RPMI7951 (cell line): ENCODE measurements at regions not wholly inside any gene's neighbourhood (a gene's known extent, or its start where the extent isn't known, plus 50 kb on each side); places are given as distances from the start of the nearest gene placed in this dataset.

Source experiments
- DNase-seq: peaks from one replicate; pipeline ENCODE4 v3.0.0-alpha.2; 2012; ENCODE audit warnings: low read depth

DNA sequence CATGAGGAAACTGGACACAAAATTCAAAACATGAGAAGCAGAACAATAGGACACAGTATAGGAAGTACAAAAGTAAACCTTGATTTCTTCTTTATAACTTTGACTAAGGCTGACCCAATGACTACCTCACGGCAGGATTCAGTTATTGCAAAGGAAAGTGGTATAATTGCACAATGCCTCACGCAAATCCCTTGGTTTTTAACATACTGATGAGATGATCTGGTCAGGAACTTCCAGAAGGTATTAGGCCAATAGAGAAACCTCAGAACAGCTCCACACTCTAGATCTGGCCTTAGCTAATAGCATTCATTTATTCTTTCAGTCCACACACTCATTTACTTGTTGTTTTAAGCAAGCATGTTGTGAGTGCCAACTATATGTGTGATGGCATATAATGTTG lies 1526.9 kb upstream of the ACVR2A start:
- no peak for DNase-seq

DNA sequence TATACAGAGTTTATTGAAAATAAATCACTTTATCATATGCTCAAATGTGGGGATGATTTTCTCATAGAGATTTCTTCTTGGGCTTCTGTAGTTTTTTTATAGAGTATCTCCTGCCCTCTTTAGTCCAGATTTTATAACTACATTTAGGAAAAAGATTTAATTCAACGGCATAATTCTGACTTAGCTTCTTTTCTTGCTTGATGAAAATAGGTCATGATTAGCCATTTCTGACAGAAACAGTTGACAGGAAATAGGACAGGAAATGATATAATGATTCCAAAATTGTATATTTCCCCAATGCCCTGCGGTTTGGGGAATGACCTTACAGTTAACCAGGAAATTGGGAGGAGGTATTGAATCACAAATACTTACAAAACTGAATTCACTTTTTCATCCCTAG lies 1531.9 kb upstream of the ACVR2A start:
- peak; percentile 6 for DNase-seq

DNA sequence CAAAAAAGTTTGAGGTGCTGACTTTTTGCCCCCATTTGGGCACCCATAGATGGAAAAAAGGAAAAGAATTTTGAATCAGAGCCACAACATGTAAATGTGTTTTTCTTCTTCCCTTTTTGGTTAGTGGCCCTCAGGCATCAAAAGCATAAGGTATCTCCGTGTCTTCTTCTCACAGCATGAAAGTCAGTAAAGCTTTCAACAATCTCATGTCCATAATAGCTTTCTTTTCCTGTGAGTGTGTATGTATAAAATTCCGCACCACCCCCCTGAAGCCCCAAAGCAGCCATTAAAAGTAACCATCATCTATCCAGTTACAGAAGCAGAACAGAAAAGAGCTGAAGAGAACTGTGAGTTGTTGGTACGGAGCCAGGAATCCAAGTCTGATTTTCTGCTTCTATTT lies 1539.7 kb upstream of the ACVR2A start:
- no peak for DNase-seq

DNA sequence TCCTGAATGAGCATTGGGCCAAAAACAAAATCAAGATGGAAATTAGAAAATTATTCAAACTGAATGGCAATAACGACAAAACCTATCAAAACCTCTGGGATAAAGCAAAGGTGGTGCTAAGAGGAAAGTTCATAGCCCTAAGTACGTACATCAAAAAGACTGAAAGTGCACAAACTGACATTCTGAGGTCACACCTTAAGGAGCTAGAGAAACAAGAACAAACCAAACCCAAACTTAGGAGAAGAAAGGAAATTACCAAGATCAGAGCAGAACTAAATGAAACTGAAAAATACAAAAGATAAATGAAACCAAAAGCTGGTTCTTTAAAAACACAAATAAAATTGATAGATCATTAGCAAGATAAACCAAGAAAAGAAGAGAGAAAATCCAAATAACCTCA lies 1543.5 kb upstream of the ACVR2A start:
- DNase-seq, result no peak

DNA sequence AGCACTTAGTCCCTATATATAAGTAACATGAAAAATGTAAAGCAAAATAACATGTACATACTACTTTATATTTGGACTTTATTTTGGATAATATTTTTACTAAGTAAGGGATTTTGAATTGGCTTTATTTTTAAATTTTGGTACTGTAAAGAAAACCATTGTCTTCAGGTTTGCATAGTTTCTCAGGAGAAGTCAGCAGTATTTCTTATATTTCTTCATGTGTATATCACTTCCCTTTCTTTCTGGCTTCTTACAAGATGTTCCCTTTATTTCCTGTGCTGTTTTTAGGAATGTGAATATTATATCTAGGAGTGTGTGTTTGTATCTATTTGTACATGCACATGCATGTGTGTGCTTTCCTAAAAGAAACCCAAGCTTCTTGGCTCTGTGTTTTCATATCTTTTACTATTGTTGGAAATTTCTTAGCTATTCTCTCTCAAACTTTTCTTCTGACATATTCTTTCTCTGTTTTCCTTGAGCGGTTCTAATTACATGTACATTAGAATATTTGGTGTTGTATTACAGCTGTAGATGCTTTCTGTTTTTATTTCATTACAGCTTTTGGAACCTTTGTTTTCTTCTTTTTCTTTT lies 1549.7 kb upstream of the ACVR2A start:
- DNase-seq, result no peak

DNA sequence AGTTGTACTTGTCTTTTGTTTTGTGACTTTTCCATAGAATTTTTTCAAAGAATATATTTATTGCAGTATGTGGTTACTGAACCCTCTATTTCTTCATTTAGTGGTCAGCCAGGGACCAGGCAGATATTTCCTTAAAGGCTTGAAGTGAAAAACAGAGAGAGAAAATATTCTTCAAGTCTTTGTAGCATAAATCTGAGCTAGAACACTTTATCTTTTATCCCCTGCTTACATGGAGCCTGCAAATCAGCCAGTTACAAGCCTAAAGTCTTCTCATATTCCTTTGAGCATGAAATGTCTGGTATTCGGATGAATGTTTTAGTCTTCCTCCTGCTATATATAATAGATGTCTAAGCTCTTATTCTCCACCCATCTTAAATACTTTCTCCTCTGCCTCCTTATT lies 1557.5 kb upstream of the ACVR2A start:
- no peak for DNase-seq

DNA sequence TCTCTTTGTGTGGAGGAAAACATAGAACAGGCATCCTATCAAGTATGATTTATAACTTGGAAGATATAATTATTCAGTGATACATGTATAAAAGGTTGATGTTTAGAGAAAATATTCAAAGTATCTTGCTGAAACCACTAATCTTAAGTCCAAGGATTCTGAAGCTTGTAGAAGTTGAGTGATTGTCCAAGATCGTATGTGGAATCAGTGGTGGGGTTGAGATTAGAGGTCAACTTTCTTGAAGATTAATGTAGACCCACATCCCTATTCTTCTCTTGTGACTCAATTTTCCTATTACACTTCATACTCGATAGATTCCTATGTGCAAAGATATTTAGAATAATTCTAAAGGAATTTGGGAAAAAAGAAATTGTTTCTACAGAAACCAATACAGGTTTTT lies 1565.9 kb upstream of the ACVR2A start:
- no peak for DNase-seq

DNA sequence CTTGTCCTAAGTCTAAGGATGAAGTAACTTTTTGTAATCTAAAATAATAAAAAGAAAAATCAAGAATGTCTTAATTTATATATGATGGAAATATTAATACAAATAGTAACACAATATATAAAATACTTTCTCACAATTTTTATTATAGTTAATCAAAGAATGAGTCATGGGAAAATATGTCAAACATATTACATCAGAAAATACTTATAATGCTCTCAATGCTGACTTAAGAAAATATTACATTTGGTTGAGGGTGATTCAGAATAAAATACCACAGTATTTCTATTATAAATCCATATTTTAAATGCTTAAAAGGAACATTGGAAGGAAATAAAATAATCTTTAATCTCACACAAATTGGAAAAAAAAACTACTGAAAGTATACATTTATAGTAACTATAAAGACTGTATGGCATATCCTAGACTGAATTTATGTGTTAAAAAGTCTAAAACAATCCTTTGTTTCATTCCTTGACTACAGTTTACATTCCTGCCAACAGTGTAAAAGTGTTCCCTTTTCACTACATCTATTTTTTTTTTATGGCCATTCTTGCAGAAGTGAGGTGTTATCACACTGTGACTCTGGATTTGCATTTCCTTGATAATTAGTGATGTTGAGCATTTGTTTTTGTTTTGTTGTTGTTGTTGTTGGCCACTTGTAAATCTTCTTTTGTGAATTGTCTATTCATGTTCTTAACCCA lies 1573.5 kb upstream of the ACVR2A start:
- DNase-seq, result no peak

DNA sequence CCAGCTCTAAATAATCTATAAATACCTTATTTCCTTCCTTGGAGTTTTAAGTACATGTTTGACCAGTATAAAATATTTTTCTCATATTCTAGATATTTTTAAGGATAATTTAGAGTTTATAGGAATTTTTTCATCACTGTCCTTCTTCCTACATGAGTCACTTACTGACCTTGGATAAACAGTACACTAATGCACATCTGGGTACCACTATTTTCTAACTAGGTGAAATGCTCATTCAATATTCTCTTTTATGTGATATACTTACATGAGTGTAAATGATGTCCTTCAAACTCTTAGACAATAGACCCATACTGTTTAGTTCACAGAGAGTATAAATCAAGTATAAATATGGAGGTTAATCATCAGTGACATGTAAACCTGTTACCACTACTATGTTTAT lies 1574.2 kb upstream of the ACVR2A start:
- no peak for DNase-seq

DNA sequence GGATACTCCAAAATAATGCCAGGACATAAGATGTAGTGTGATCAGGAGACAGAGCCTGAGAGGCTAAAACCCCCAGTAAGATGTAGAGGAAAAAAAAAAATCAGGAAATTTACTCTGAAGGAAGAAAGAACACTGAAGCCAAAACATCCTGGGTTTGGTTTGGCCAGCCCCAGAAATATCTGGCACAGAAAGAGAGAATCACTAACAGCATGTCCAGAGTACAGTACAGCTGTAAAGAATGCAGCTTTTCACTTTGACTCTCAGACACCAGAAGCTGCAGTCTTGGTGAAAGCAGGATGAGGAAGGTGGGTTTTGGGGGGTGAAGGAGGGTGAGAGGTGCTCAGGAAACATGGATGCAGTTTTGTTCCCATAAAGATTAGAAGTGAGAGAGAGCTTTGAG lies 1577.7 kb upstream of the ACVR2A start:
- DNase-seq, result no peak

DNA sequence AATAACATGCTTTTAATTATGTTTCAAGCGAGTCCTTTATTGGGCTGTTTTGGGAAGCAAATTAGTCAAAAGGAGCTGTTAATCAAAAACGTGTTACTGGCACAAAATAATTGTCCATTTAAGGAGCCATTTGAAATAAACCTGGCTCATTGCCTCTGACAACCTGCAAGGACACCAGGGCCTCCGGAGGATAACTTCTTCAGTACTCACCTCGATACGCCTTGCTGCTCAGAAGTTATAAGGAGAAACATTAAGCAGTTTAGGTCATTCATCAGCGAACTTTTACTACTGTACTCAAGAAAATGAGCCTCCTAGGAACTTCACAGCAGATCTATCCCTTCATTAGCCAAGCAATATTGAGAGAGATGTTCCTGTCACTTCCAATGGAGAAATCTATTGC lies 1579.2 kb upstream of the ACVR2A start:
- no peak for DNase-seq

DNA sequence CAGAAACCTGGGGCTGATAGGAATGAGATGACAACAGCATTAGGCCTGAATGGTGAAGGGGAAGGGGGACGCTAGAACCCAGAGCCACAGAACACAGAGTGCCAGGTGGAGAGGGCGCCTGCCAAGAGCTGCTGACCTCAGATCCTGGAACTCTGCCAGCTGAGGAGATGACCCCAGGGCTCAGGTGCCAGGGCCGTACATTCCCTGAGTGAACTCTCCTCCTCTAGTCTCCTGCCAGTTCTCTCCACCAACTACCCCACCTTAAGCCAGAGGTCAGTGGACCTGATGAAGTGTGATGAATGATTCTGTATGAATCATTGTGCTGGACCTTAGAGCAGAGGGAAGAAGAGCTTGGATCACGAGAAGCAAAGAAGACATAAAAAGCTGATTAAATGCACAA lies 1582.2 kb upstream of the ACVR2A start:
- DNase-seq, result no peak

DNA sequence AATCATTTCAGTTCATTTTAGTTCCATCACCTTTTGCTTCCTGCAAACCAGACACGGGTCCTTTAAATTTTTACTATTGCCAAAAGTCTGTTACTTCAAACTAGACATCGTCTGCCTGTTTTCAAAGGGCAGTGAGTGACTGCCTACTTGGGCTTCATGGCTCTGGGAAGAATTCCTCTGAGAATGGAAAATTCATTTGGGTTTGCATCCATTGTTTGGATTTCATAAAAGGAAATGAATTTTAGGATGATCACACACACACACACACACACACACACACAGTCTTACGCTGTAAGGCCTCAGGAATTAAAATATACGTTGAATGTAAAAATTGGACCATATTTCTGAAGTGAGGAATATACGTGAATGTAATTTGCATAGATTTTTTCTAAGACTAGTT lies 1584.3 kb upstream of the ACVR2A start:
- no peak for DNase-seq

DNA sequence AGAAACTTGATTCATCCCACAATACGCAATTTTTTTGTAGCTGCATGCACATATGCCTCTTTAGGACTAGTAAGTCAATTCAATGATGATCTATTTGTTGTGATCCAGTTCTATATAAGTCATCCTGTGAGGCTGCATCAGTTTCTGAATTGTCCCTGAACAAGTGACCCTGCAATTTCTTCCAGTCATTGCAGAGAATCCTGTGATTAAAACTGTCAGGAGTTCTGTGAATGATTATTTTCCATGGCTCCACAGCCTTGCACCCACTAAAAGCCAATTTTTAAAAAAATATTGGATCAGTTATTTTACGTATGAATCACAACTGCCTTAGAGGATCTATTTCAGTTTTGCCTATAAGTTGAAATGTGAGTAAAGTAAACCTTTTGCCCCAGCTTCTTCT lies 1585.0 kb upstream of the ACVR2A start:
- no peak for DNase-seq

DNA sequence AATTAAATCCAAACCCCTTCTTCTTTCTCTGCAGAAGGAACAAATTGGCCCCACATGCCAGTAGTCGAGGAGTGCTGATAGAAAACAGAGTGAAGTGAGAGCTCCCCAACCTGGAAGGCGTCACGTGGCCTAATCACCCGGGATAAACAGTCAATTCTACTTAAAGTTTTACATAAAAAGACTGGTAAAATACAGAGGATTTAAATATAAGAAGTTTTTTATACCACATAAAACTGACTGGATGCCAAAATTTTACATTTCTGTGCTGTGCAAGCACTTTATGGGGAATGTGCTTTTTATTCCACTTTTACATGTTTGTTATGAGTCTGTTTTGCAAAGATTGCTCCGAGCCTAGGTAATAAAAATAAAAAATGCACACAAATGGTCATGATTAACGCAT lies 1586.8 kb upstream of the ACVR2A start:
- DNase-seq, result no peak

DNA sequence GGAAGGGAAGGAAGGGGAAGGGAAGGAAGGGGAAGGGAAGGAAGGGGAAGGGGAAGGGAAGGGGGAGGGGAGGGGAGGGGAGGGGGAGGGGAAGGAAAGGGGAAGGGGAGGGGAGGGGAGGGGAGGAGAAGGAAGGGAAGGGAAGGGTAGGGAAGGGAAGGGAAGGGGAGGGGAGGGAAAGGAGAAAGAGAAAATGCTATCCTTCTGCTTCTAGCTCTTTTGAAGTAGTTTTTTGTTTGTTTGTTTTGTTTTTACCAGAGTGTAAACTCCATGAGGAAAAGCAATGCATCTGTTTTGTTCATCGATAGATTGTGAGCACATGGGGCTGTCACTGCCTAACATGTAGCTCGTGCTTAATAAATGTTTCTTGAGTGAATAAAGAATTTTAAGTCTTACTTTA lies 1592.7 kb upstream of the ACVR2A start:
- no peak for DNase-seq

DNA sequence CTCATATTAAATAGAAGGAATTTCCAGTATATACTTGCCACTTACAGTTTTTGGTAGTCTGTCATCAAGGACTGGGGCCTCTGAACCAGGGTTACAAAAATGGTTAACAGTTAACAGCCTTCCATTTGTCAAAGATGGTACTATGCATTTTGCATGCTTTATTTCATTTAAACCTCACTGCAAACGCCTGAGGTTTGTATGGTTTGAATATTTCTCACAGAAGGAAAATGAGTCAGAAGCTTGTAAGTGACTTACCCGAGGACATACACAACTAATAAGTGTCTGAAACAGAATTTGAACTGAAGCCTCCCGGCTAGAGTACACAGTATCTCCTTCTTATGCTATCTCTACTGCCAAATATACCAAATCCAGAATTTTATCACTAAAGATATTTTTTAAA lies 1593.5 kb upstream of the ACVR2A start:
- DNase-seq, result peak; percentile 2

DNA sequence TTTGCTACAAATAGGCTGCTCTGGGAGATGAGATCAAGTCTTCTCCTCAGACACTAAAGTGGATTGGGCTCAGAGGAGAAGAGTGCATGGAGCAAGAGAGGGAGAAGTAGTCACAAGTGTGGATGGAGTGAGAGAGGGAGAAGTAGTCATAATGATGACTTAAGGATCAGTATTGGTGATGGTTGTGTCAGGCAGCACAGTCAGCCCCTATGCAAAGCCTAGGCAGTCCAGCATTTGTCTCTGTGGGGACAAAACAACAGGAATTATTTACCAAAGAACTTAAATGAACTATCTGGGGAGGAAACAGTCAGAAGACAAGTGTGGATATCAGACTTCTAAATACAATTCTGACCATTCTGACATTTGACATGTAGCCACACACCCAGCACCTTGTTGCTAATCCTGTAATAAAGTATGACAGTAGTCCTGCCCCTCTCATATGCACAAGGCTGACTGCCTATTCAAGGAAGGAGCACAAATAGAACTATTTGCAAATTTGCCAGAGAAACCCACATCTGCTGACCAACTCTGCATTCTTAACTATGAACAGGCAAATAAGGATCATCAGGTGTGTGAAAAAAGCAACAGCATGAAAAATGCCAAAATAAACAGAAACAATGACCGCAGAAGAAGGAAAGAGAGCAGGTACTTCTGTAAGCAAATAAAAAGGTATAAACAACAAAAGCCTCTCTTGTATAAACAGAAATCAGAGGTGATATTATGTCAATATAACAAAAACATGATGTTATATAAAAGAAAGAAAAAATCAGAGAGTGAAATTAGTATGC lies 1597.9 kb upstream of the ACVR2A start:
- DNase-seq, result no peak

DNA sequence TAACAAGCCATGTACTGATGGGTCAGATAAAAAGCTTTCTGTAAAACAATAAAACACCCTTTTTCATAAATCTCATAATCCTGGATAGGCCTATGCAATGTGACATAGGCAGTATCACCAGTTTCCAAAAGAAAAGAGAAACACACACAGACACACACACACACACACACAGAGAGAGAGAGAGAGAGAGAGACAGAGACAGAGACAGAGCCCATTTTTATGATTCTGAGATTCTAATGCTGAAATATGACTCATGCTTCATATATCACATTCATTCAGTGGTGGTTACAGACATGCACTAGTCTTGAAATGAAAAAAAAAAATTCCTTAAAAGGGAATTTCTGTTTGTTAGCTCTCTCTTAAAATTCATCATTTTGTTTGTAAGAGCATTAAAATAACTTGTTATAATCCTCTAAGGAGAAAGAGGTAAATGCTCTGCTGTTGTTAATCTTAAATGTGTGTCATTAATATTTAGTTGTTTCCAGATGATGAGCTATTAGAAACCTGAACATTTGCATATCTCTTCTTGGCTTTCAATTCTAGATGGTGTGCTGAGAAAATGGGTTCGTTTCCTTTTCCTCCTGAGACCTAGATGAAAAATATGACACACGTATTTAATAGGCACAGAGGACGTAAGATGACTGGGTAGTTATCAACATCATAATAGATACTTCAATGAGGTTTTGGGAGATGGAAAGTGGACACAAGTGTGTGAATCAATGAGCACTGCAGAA lies 1598.7 kb upstream of the ACVR2A start:
- peak; percentile 5 for DNase-seq

DNA sequence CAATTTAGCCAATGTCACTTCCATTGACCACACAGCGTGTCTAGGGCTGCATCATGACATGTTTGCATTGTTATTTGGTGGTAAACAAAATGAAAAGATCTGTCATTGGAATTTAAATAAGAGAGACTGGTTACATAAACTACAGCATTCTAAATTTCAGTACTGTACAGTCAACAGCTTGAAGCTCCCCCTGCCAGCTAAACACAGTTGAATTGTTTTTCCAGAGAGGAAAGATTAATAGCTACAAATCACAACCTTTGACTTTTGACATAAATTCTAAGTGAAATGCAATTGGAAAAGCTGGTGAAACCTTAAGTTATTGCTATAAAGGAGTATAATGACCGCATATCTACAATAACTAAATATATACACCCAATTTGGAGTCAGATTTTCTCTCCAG lies 1600.0 kb upstream of the ACVR2A start:
- DNase-seq, result no peak

DNA sequence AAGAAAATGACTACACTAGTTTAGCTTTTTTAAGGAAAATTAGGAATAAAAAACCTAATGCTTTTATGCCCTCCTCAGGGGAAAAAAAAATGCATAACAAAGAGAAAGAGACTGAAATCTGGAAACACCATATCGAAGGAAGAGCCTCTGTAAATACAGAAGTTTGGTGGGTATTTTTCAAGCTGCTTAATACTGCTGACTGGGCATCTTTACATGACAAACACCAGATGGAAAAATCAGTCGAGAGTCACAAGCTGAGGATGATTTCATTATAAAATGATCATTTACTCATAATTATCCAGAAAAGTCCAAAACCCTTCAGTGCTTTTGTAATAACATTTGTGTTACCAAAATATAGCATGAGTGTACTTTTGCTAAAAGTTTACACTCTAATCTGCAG lies 1600.7 kb upstream of the ACVR2A start:
- no peak for DNase-seq

DNA sequence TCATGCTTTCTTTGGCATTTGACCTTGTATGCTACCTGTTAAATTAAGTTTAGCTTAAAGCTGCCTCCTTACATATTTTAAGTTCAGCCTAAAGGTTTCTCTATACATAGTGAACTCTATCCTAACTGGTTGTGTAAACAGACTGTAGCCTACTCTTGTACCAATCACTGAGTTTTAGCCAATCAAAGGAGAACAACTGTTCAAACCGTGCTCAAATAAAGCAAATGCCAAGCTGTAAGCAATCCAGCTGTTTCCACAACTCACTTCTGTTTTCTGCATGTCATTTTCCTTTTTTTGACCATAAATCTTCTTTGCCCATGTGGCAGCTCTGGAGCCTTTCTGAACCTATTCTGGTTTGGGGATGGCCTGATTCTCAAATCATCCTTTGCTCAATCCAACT lies 1603.8 kb upstream of the ACVR2A start:
- DNase-seq, result no peak

DNA sequence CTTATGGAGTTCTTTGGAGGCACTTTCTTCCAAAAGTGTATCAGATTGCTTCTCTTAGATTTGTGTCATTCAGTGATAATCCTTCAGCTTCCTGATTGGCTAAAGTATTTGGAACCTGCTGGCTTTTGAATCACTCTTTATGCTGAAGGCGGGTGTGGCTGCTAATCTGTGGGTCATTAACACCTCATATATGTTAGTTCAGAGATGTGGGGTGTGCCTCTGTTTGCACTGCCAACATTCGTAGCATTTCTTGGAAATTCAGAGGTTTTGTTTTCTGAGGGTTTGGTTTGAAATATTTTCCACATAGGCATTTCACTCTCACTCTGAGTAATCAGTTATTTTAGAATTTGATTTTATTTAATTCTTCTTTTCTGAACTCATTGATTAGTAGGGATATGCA lies 1604.4 kb upstream of the ACVR2A start:
- no peak for DNase-seq
